Esophagus squamous epithelium (tissue), 5 donors: ENCODE measurements at regions not wholly inside any gene's neighbourhood (a gene's known extent, or its start where the extent isn't known, plus 50 kb on each side); places are given as distances from the start of the nearest gene placed in this dataset.

Experiments used
- DNase-seq: peaks from one replicate; lab custom pipeline; 2025; lab: John Stamatoyannopoulos, UW
- H3K27ac ChIP-seq, 4 donors: fragments of 200-600 bp; sonication (generic); one replicate each; pipeline ENCODE4 v1.5.1; 2016 to 2019; ENCODE audit warnings: mild to moderate bottlenecking in 1 of 4
- H3K27me3 ChIP-seq, 4 donors: fragments of 200-600 bp; sonication (generic); 1 replicate in 3 of 4; 2 replicates in 1 of 4; pipeline versions ENCODE4 v1.5.1 to v1.6.0; 2017 to 2021; ENCODE audit warnings: antibody characterized with exemption in 1 of 4
- H3K36me3 ChIP-seq, 3 donors: fragments of 200-600 bp; sonication (generic); one replicate each; pipeline ENCODE4 v1.5.1; 2016 to 2019
- H3K4me1 ChIP-seq, 3 donors: fragments of 200-600 bp; sonication (generic); one replicate each; pipeline ENCODE4 v1.5.1; 2017 to 2019
- H3K4me3 ChIP-seq, 4 donors: fragments of 200-600 bp; sonication (generic); 1 replicate in 3 of 4; 2 replicates in 1 of 4; pipeline ENCODE4 v1.5.1; 2016 to 2019; ENCODE audit warnings: mild to moderate bottlenecking in 2 of 4, moderate library complexity in 1 of 4
- H3K9me3 ChIP-seq, 3 donors: fragments of 200-600 bp; sonication (generic); one replicate each; pipeline ENCODE4 v1.5.1; 2016 to 2019
- CTCF ChIP-seq, 6 experiments: fragments of 450-650 bp in 4 of 6; fragments of 200-600 bp in 2 of 6; sonication (generic) in 2 of 6; IDR thresholded peaks; one replicate each; pipeline ENCODE4 v1.5.1; 2016 to 2019; ENCODE audit warnings: antibody characterized with exemption in 6 of 6, mild to moderate bottlenecking in 4 of 6, moderate library complexity in 4 of 6
- POLR2A ChIP-seq, 4 donors: fragments of 450-650 bp; IDR thresholded peaks; one replicate each; pipeline ENCODE4 v1.6.1; 2017; ENCODE audit warnings: antibody characterized with exemption in 4 of 4, mild to moderate bottlenecking in 4 of 4, moderate library complexity in 3 of 4
- WGBS, 2 donors: methylation state at CpG; one replicate each; pipeline ENCODE4 v1.1.5; 2018; 5-methylcytosine and 5-hydroxymethylcytosine counted together
- intact Hi-C: fragments of 100-400 bp; cut with DNase I; formaldehyde crosslinking; loops from one replicate; pipeline ENCODE4 v1.15.0; 2022
- donor health status: DM: yes; HTN: yes; CAD: no.

DNA sequence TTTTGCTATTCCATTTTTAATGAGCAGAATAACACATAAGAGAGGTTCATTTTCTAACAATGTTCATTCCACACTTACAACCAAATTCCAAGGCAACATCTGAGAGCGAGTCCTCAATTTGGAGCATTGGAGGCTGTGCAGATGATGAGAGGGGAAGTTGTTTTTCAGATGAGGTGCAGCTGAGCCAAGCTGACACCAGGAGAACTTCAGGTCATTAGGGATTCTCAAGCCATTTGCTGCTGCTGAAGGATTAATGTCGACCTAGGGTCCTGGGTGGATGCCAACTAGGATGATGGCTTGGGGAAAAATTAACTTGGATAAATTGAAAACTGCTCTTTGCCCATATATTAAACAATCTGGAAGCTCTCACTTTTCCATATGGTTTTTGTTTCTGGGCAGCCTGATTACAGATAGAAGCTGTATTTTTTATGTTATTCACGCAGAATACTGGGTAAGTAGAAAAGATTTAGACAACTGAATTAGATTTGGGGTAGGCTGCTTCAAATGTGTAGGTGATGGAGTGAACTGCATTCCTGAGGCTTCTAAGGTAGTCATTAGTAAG lies 206.4 kb upstream of the SLC39A10 start:
- no peak overlapping the region for H3K4me3 ChIP-seq
- TF ChIP-seq CTCF (IDR thresholded peaks at IDR 0.05): no peak
- TF ChIP-seq POLR2A (IDR thresholded peaks at IDR 0.05): no peak
- DNase-seq: no peak

DNA sequence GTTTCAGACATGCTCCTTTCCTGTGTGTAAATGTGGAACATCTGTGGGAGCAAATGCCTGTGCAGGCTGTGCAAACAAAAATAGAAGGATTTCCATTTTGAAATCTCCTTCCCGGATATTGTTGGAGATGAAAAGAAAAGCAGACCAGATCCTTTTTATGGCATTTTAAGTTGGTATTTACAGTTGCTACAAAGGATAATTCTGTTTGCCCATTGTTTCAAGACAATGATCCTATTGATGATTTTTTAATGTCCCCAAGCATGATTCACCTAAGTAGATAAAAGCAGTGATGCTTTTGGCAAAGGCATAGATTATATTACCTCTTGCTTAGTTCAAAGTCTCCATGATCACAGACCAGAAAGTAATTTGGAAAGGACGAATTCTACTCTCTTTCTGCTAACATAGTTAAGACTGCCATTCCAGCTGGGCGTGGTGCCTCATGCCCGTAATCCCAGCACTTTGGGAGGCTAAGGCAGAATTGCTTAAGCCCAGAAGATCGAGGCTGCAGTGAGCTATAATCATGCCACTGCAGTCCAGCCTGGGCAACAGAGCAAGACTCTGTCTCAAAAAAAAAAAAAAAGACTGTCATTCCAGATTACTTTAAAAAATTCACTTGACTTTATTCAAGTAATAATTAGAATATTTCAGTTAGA lies 209.6 kb upstream of the SLC39A10 start:
- H3K4me1 ChIP-seq: no peaks in the 10 kb centered on the region
- no peak overlapping the region for H3K4me3 ChIP-seq
- TF ChIP-seq POLR2A (IDR thresholded peaks at IDR 0.05) (no peak), CTCF (IDR thresholded peaks at IDR 0.05) (no peak)
- no peak overlapping the region for H3K27ac ChIP-seq
- no peaks in the 10 kb centered on the region for H3K9me3 ChIP-seq
- no peak for DNase-seq
- no peaks in the 10 kb centered on the region for H3K36me3 ChIP-seq
- H3K27me3 ChIP-seq: no peaks in the 10 kb centered on the region
- WGBS, 2 donors: 46 to 68% methylated on average over 5 of the region's 5 CpGs
- intact Hi-C loops: no loop called here

More for the DNA sequence above, 206.4 kb upstream of the SLC39A10 start:
- WGBS, 2 donors: 63 to 70% methylated on average over 3 of the region's 3 CpGs
- H3K27me3 ChIP-seq: no peaks in the 10 kb centered on the region
- intact Hi-C loops: no loop called here
- H3K4me1 ChIP-seq: no peaks in the 10 kb centered on the region
- H3K36me3 ChIP-seq: no peaks in the 10 kb centered on the region
- H3K9me3 ChIP-seq: no peaks in the 10 kb centered on the region
- no peak overlapping the region for H3K27ac ChIP-seq

GRCh38 chr2:195445639-195446038 lies 211.4 kb upstream of the SLC39A10 start:
- DNase-seq: no peak
- Histone ChIP-seq H3K27ac (no peak overlapping the region), H3K9me3 (peaks cover 0 to 3% (median 0%) of the 10 kb centered on the region in 3 donors), H3K4me3 (no peak overlapping the region), H3K4me1 (no peaks in the 10 kb centered on the region), H3K36me3 (no peaks in the 10 kb centered on the region), H3K27me3 (no peaks in the 10 kb centered on the region)
- WGBS, 2 donors: 41 to 46% methylated on average over 1 of the region's 1 CpG
- TF ChIP-seq CTCF (IDR thresholded peaks at IDR 0.05) (no peak), POLR2A (IDR thresholded peaks at IDR 0.05) (no peak)
- intact Hi-C loops: no loop called here

GRCh38 chr2:195443926-195444325 lies 213.1 kb upstream of the SLC39A10 start:
- Histone ChIP-seq H3K9me3 (peaks cover 0 to 7% (median 0%) of the 10 kb centered on the region in 3 donors), H3K4me3 (no peak overlapping the region), H3K4me1 (no peaks in the 10 kb centered on the region), H3K27me3 (no peaks in the 10 kb centered on the region), H3K36me3 (no peaks in the 10 kb centered on the region), H3K27ac (no peak overlapping the region)
- 31 to 38% methylated on average over 2 of the region's 2 CpGs for WGBS, 2 donors
- DNase-seq: no peak
- TF ChIP-seq POLR2A (IDR thresholded peaks at IDR 0.05) (no peak), CTCF (IDR thresholded peaks at IDR 0.05) (no peak)
- intact Hi-C loops: no loop called here

DNA sequence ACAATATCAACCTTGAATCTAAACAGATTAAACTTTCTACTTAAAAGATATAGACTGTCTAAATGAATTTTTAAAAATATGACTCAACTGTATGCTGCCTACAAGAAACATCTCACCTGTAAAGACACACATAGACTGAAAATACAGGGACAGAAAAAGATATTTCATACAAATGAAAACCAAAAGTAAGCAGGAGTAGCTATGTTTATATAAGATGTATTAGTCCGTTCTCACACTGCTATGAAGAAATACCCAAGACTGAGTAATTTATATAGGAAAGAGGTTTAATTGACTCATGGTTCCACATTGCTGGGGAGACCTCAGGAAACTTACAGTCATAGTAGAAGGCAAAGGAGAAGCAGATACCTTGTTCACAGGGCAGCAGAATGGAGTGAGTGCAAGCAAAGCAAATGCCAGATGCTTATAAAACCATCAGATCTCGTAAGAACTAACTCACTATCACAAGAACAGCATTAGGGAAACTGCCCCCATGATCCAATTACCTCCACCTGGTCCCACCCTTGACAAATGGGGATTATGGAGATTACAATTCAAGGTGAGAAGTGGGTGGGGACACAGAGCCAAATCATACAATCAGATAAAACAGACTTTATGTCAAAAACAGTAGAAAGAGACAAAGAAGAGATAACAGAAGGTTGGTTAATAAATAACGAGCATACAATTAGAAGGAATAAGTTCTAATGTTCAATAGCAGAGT lies 214.4 kb upstream of the SLC39A10 start:
- intact Hi-C loops: no loop called here
- DNase-seq: no peak
- Histone ChIP-seq H3K4me1 (no peaks in the 10 kb centered on the region), H3K9me3 (peaks cover 0 to 7% (median 0%) of the 10 kb centered on the region in 3 donors), H3K27ac (no peak overlapping the region), H3K36me3 (no peaks in the 10 kb centered on the region), H3K4me3 (no peak overlapping the region), H3K27me3 (no peaks in the 10 kb centered on the region)
- 68 to 71% methylated on average over 3 of the region's 3 CpGs for WGBS, 2 donors
- TF ChIP-seq CTCF (IDR thresholded peaks at IDR 0.05): no peak
- TF ChIP-seq POLR2A (IDR thresholded peaks at IDR 0.05): no peak
